CD4-positive, alpha-beta T cell (primary cell): ENCODE measurements at regions not wholly inside any gene's neighbourhood (a gene's known extent, or its start where the extent isn't known, plus 50 kb on each side); places are given as distances from the start of the nearest gene placed in this dataset.
"Not testable (repeated sequence)": the region's sequence is repeated elsewhere in the genome, so short reads cannot be mapped to it uniquely, and the experiment has no call there.

Experiments used
- ATAC-seq: fragments of 200-7000 bp; cut with Tn5 transposase; one replicate; pipeline ENCODE4 v1.10.0; 2022; ENCODE audit warnings: mild to moderate bottlenecking; ENCODE audit not compliant: poor library complexity
- CTCF ChIA-PET: fragments of 350-600 bp; sonication (Branson Sonifier 250); formaldehyde crosslinking; loops from one replicate; lab custom pipeline; 2021; ENCODE audit warnings: antibody characterized with exemption, inconsistent platforms; lab: Charles Lee
- POLR2A ChIA-PET: fragments of 350-600 bp; sonication (Branson Sonifier 250); formaldehyde crosslinking; loops from one replicate; lab custom pipeline; 2021; ENCODE audit warnings: antibody characterized with exemption, inconsistent platforms; lab: Charles Lee
- DNase-seq, 14 experiments: peaks; one replicate each; pipeline ENCODE4 v3.0.0-alpha.2; 2013 to 2020; ENCODE audit warnings: mixed read lengths in 2 of 14
- H3K27ac ChIP-seq, 2 donors: one replicate each; pipeline versions ENCODE4 v1.5.1 to v1.7.0; 2013; ENCODE audit warnings: low read length in 2 of 2, low read depth in 1 of 2, mild to moderate bottlenecking in 1 of 2
- H3K27me3 ChIP-seq, 2 experiments: 1 replicate in 1 of 2; 2 replicates in 1 of 2; pipeline versions ENCODE4 v1.6.1 to v1.7.0; 2013; ENCODE audit warnings: low read length in 2 of 2, control low read depth in 1 of 2, mild to moderate bottlenecking in 1 of 2, moderate library complexity in 1 of 2; ENCODE audit not compliant: insufficient read depth in 2 of 2, control insufficient read depth in 1 of 2
- H3K36me3 ChIP-seq: one replicate; pipeline ENCODE4 v1.6.1; 2013; ENCODE audit warnings: low read length, control low read depth; ENCODE audit not compliant: insufficient read depth
- H3K4me1 ChIP-seq: one replicate; pipeline ENCODE4 v1.6.1; 2013; ENCODE audit warnings: low read length, control low read depth; ENCODE audit not compliant: insufficient read depth
- H3K4me3 ChIP-seq: one replicate; pipeline ENCODE4 v1.5.1; 2013; ENCODE audit warnings: mild to moderate bottlenecking, low read length, moderate library complexity
- H3K9me3 ChIP-seq, 2 experiments: 1 replicate in 1 of 2; 2 replicates in 1 of 2; pipeline versions ENCODE4 v1.6.1 to v1.7.0; 2013; ENCODE audit warnings: low read length in 2 of 2, mild to moderate bottlenecking in 2 of 2, control low read depth in 1 of 2, moderate library complexity in 1 of 2; ENCODE audit not compliant: control insufficient read depth in 1 of 2, insufficient read depth in 1 of 2
- H3K27ac Mint-ChIP-seq: one replicate; pipeline ENCODE4 v1.8.0; 2020; ENCODE audit warnings: mixed read lengths
- H3K27me3 Mint-ChIP-seq: one replicate; pipeline ENCODE4 v1.8.0; 2021; ENCODE audit warnings: mixed read lengths
- H3K36me3 Mint-ChIP-seq: one replicate; pipeline ENCODE4 v1.8.0; 2021; ENCODE audit warnings: low read depth, mixed read lengths
- H3K4me1 Mint-ChIP-seq: one replicate; pipeline ENCODE4 v1.8.0; 2021; ENCODE audit warnings: low read depth, mixed read lengths
- H3K4me3 Mint-ChIP-seq: one replicate; pipeline ENCODE4 v1.8.0; 2020; ENCODE audit warnings: mild to moderate bottlenecking, mixed read lengths
- H3K9me3 Mint-ChIP-seq: one replicate; pipeline ENCODE4 v1.8.0; 2020; ENCODE audit warnings: mixed read lengths
- intact Hi-C, 2 experiments: fragments of 100-400 bp; cut with DNase I in 1 of 2; cut with micrococcal nuclease in 1 of 2; formaldehyde crosslinking; loops; one replicate each; pipeline versions ENCODE4 v1.15.1 to v1.9.0; 2023 to 2025; cut with DNase I, micrococcal nuclease
- TF ChIP-seq, protein P1 (sequence below): fragments of 200-600 bp; IDR thresholded peaks from one replicate; pipeline ENCODE4 v1.8.0; 2022; ENCODE audit warnings: antibody characterized with exemption, mild to moderate bottlenecking

DNA sequence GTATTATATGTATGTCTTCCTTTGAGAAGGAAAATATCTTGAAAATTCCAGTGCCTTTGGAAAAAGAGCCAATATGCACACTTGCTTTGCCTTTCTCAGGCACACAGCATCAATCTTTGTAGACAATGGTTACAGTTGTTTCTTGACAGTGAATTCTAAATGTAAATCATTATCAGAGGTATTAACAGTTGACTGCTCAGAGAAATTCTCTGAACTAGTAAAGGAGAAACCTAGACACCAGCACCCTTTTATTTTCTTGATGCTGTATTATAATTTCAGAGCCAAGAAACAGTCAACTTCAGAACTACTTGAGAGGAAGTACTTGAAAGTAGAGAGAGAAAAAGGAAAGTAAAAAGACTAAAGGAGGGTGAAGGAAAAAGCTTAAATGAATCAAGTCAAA, 185.8 kb upstream of the SMIM30 start:
- Histone ChIP-seq H3K9me3 (no peaks in the 10 kb centered on the region), H3K27me3 (no peaks in the 10 kb centered on the region), H3K4me3 (no peak overlapping the region), H3K4me1 (no peaks in the 10 kb centered on the region), H3K36me3 (no peaks in the 10 kb centered on the region), H3K27ac (no peak overlapping the region)
- no peak for ATAC-seq
- no peaks in the 10 kb centered on the region for H3K4me1 Mint-ChIP-seq
- ChIA-PET CTCF (no interaction called here), POLR2A (no interaction called here)
- H3K36me3 Mint-ChIP-seq = no peaks in the 10 kb centered on the region
- no peaks in the 10 kb centered on the region for H3K27me3 Mint-ChIP-seq
- TF ChIP-seq, protein P1, sequence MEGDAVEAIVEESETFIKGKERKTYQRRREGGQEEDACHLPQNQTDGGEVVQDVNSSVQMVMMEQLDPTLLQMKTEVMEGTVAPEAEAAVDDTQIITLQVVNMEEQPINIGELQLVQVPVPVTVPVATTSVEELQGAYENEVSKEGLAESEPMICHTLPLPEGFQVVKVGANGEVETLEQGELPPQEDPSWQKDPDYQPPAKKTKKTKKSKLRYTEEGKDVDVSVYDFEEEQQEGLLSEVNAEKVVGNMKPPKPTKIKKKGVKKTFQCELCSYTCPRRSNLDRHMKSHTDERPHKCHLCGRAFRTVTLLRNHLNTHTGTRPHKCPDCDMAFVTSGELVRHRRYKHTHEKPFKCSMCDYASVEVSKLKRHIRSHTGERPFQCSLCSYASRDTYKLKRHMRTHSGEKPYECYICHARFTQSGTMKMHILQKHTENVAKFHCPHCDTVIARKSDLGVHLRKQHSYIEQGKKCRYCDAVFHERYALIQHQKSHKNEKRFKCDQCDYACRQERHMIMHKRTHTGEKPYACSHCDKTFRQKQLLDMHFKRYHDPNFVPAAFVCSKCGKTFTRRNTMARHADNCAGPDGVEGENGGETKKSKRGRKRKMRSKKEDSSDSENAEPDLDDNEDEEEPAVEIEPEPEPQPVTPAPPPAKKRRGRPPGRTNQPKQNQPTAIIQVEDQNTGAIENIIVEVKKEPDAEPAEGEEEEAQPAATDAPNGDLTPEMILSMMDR = no peak
- DNase-seq = no peak
- intact Hi-C loops = no loop called here
- H3K27ac Mint-ChIP-seq = no peak overlapping the region
- H3K4me3 Mint-ChIP-seq = no peak overlapping the region
- peaks cover 5% of the 10 kb centered on the region for H3K9me3 Mint-ChIP-seq

GRCh38 chr7:113303388-113303787, 185.0 kb upstream of the SMIM30 start:
- intact Hi-C loops, H3K27me3 Mint-ChIP-seq, H3K9me3 Mint-ChIP-seq, DNase-seq, CTCF ChIA-PET, H3K27ac Mint-ChIP-seq, H3K9me3 ChIP-seq, H3K4me3 Mint-ChIP-seq, H3K27me3 ChIP-seq, H3K4me1 ChIP-seq, H3K4me3 ChIP-seq, POLR2A ChIA-PET, H3K4me1 Mint-ChIP-seq, H3K36me3 ChIP-seq, ATAC-seq, H3K36me3 Mint-ChIP-seq, H3K27ac ChIP-seq: not testable (repeated sequence)

DNA sequence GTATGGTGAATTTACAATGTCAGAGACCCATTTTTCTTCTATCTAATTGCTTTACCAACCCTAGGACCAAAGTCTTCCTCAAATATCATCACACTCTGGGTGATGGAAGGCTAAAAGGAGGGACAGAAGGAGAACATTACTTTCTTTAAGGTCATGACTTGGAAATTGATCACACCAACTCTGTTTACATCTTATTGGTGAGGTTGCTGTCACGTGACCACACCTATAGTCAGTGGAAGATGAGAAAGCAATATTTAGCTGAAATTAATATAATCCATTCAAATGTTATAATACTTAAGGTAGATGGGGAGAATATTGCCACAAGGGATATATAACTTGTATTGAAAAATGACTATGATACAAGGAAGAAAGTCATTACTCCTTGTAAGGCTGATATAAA, 183.6 kb upstream of the SMIM30 start:
- intact Hi-C loops = no loop called here
- no peak for ATAC-seq
- H3K36me3 ChIP-seq = no peaks in the 10 kb centered on the region
- H3K27me3 Mint-ChIP-seq = no peaks in the 10 kb centered on the region
- H3K27me3 ChIP-seq = no peaks in the 10 kb centered on the region
- H3K9me3 ChIP-seq = no peaks in the 10 kb centered on the region
- TF ChIP-seq, protein P1 = no peak
- ChIA-PET POLR2A (no interaction called here), CTCF (no interaction called here)
- H3K36me3 Mint-ChIP-seq = no peaks in the 10 kb centered on the region
- H3K4me3 Mint-ChIP-seq = no peak overlapping the region
- peaks cover 3% of the 10 kb centered on the region for H3K9me3 Mint-ChIP-seq
- H3K4me1 ChIP-seq = no peaks in the 10 kb centered on the region
- no peaks in the 10 kb centered on the region for H3K4me1 Mint-ChIP-seq
- no peak overlapping the region for H3K4me3 ChIP-seq
- no peak for DNase-seq
- no peak overlapping the region for H3K27ac ChIP-seq
- H3K27ac Mint-ChIP-seq = no peak overlapping the region

- no peaks in the 10 kb centered on the region for H3K9me3 ChIP-seq
- no peak overlapping the region for H3K4me3 ChIP-seq
- Mint-ChIP-seq H3K9me3 (peaks cover 3% of the 10 kb centered on the region), H3K27me3 (no peaks in the 10 kb centered on the region), H3K27ac (no peak overlapping the region), H3K4me1 (no peaks in the 10 kb centered on the region), H3K4me3 (no peak overlapping the region), H3K36me3 (no peaks in the 10 kb centered on the region)
- POLR2A ChIA-PET = no interaction called here
- H3K4me1 ChIP-seq = no peaks in the 10 kb centered on the region
- CTCF ChIA-PET = no interaction called here
- TF ChIP-seq, protein P1 = no peak
- DNase-seq (no peak), ATAC-seq (no peak)
- H3K27me3 ChIP-seq = no peaks in the 10 kb centered on the region
- H3K27ac ChIP-seq = no peak overlapping the region
- intact Hi-C loops = no loop called here
- H3K36me3 ChIP-seq = no peaks in the 10 kb centered on the region
Measured at GRCh38 chr7:113301141-113301540, 182.8 kb upstream of the SMIM30 start.
